ENCODE measurements at regions not wholly inside any gene's neighbourhood (a gene's known extent, or its start where the extent isn't known, plus 50 kb on each side); places are given as distances from the start of the nearest gene placed in this dataset.

DNA sequence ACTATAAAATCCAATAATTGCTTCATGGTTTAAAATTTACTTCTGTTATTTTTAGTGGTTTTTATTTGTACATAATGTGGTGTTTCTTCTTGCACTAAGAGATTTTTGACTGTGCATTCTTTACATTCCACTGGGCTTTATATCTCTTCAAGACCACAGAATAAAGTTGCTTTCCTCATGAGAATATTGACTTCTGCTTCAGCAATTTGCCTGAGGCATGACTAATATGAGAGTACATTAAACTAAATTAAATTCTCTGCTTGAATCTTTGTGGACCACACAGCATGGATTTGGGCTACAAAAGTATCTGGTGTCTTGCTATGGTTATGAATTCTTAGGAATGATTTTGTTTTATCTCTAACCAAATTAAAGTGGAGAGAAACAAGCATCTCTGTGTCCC lies 1463.4 kb upstream of the PCDH20 start:
- TF ChIP-seq EGR1 (IDR thresholded peaks at IDR 0.05; ENCODE audit: low read depth in 2 of 2) (no peak), NR2F2 (IDR thresholded peaks at IDR 0.05) (no peak), YY1 (IDR thresholded peaks at IDR 0.05) (no peak)
- TF ChIP-seq, protein P1, sequence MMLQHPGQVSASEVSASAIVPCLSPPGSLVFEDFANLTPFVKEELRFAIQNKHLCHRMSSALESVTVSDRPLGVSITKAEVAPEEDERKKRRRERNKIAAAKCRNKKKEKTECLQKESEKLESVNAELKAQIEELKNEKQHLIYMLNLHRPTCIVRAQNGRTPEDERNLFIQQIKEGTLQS (IDR thresholded peaks at IDR 0.05): no peak
- H3K9me3 ChIP-seq (ENCODE audit: control insufficient read depth in 4 of 4, low read length in 3 of 4): no peaks in the 10 kb centered on the region

DNA sequence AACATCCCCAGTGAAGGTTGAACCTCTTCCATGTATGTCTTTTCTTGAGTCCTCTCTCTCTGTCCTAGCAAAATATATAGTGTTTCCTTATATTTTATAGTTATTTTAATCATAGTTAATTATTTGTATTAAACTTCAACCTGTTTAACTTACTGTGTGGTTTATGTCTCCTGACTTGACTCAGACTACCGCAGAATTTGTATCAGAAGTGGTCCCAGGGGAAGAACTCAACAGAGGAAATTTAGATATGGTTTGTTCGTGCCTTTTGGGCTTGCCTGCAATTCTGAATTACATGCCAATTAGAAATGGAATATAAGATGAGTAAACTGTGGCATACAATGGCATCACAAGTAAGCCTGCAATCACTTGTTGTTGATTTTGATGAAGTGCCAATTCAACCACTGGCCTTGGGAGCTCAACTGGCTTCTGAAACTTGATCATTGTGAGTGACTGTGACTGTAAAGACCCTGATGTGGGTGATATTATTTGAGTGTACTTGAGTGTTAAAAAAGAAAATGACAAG lies 1459.5 kb upstream of the PCDH20 start:
- 83% methylated on average over 2 of the region's 2 CpGs for WGBS
- no peak for TF ChIP-seq SP1 (IDR thresholded peaks at IDR 0.05)

More for the DNA sequence above, 1463.4 kb upstream of the PCDH20 start:
- no peak for DNase-seq (ENCODE audit: low spot score)
- Histone ChIP-seq H3K4me1 (ENCODE audit: control insufficient read depth in 4 of 4, insufficient read depth in 4 of 4, low read length in 3 of 4) (no peaks in the 10 kb centered on the region), H3K27ac (ENCODE audit: low read depth in 1 of 2, low read length in 2 of 2) (no peak overlapping the region), H3K9ac (ENCODE audit: low read depth in 1 of 2, low read length in 2 of 2) (no peak overlapping the region), H3K4me3 (ENCODE audit: low read depth in 1 of 3, low read length in 3 of 3) (no peak overlapping the region), H3K36me3 (ENCODE audit: control insufficient read depth in 4 of 4, insufficient read depth in 3 of 4, low read depth in 1 of 4, low read length in 3 of 4) (no peaks in the 10 kb centered on the region), H3K27me3 (ENCODE audit: control insufficient read depth in 4 of 4, insufficient read depth in 4 of 4, low read length in 3 of 4) (no peaks in the 10 kb centered on the region)

DNA sequence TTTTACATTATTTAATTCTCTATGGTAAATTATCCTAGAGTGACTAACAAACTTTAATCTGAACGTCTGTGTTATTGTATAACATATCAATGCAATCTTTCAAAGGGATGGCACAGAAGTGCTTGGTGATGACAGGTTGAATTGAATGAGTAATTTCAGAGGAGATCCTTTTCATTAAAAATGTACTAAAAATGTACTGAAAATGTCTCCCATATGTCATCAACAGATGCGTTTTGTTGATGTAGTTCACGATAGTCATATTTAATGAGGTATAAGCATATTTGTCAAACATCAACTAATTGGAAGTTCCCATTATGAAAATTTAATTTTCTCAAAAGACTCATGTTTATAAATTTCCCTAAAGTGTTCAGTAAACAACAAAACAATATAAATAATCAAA lies 1434.7 kb upstream of the PCDH20 start:
- no peaks in the 10 kb centered on the region for H3K4me1 ChIP-seq (ENCODE audit: control insufficient read depth in 4 of 4, insufficient read depth in 4 of 4, low read length in 3 of 4)
- H3K27ac ChIP-seq (ENCODE audit: low read depth in 1 of 2, low read length in 2 of 2): no peak overlapping the region
- no peak overlapping the region for H3K9ac ChIP-seq (ENCODE audit: low read depth in 1 of 2, low read length in 2 of 2)
- no peaks in the 10 kb centered on the region for H3K36me3 ChIP-seq (ENCODE audit: control insufficient read depth in 4 of 4, insufficient read depth in 3 of 4, low read depth in 1 of 4, low read length in 3 of 4)
- no peak for DNase-seq (ENCODE audit: low spot score)
- H3K9me3 ChIP-seq (ENCODE audit: control insufficient read depth in 4 of 4, low read length in 3 of 4): no peaks in the 10 kb centered on the region
- TF ChIP-seq TAF1 (conservative IDR thresholded peaks at IDR 0.05): no peak
- TF ChIP-seq, protein P2, sequence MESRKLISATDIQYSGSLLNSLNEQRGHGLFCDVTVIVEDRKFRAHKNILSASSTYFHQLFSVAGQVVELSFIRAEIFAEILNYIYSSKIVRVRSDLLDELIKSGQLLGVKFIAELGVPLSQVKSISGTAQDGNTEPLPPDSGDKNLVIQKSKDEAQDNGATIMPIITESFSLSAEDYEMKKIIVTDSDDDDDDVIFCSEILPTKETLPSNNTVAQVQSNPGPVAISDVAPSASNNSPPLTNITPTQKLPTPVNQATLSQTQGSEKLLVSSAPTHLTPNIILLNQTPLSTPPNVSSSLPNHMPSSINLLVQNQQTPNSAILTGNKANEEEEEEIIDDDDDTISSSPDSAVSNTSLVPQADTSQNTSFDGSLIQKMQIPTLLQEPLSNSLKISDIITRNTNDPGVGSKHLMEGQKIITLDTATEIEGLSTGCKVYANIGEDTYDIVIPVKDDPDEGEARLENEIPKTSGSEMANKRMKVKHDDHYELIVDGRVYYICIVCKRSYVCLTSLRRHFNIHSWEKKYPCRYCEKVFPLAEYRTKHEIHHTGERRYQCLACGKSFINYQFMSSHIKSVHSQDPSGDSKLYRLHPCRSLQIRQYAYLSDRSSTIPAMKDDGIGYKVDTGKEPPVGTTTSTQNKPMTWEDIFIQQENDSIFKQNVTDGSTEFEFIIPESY (IDR thresholded peaks at IDR 0.05): no peak
- no peak for TF ChIP-seq RAD21 (IDR thresholded peaks at IDR 0.05)
- no peak for TF ChIP-seq SP1 (IDR thresholded peaks at IDR 0.05)
- TF ChIP-seq FOXA2 (IDR thresholded peaks at IDR 0.05): no peak
- TF ChIP-seq, protein P3, sequence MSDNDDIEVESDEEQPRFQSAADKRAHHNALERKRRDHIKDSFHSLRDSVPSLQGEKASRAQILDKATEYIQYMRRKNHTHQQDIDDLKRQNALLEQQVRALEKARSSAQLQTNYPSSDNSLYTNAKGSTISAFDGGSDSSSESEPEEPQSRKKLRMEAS (IDR thresholded peaks at IDR 0.05): no peak
- no peak for TF ChIP-seq YY1 (IDR thresholded peaks at IDR 0.05)
- no peak for TF ChIP-seq GABPA (IDR thresholded peaks at IDR 0.05 in 1 of 2, conservative IDR thresholded peaks at IDR 0.05 in 1 of 2)
- no peak for TF ChIP-seq EGR1 (IDR thresholded peaks at IDR 0.05; ENCODE audit: low read depth in 2 of 2)
- TF ChIP-seq HNF4A (conservative IDR thresholded peaks at IDR 0.05): no peak
- TF ChIP-seq NR2F2 (IDR thresholded peaks at IDR 0.05): no peak
- TF ChIP-seq RXRA (IDR thresholded peaks at IDR 0.05): no peak
- WGBS: 77% methylated on average over 3 of the region's 3 CpGs
- no peak overlapping the region for H3K4me3 ChIP-seq (ENCODE audit: low read depth in 1 of 3, low read length in 3 of 3)
- H3K27me3 ChIP-seq (ENCODE audit: control insufficient read depth in 4 of 4, insufficient read depth in 4 of 4, low read length in 3 of 4): no peaks in the 10 kb centered on the region

More for the DNA sequence above, 1459.5 kb upstream of the PCDH20 start:
- no peaks in the 10 kb centered on the region for H3K27me3 ChIP-seq (ENCODE audit: control insufficient read depth in 4 of 4, insufficient read depth in 4 of 4, low read length in 3 of 4)
- H3K9ac ChIP-seq (ENCODE audit: low read depth in 1 of 2, low read length in 2 of 2): no peak overlapping the region
- no peaks in the 10 kb centered on the region for H3K9me3 ChIP-seq (ENCODE audit: control insufficient read depth in 4 of 4, low read length in 3 of 4)
- H3K36me3 ChIP-seq (ENCODE audit: control insufficient read depth in 4 of 4, insufficient read depth in 3 of 4, low read depth in 1 of 4, low read length in 3 of 4): no peaks in the 10 kb centered on the region
- H3K4me3 ChIP-seq (ENCODE audit: low read depth in 1 of 3, low read length in 3 of 3): no peak overlapping the region
- no peak overlapping the region for H3K27ac ChIP-seq (ENCODE audit: low read depth in 1 of 2, low read length in 2 of 2)
- no peak for DNase-seq (ENCODE audit: low spot score)
- H3K4me1 ChIP-seq (ENCODE audit: control insufficient read depth in 4 of 4, insufficient read depth in 4 of 4, low read length in 3 of 4): no peaks in the 10 kb centered on the region

Data from liver (tissue), 7 donors.